Mesothelial cell of epicardium (in vitro differentiated cells): ENCODE measurements at regions not wholly inside any gene's neighbourhood (a gene's known extent, or its start where the extent isn't known, plus 50 kb on each side); places are given as distances from the start of the nearest gene placed in this dataset.

Source experiments
- DNase-seq, 2 experiments: peaks; one replicate each; pipeline ENCODE4 v3.0.0; 2021; ENCODE audit warnings: low spot score in 2 of 2; ENCODE audit not compliant: unreplicated experiment in 2 of 2
- H3K27ac Mint-ChIP-seq: 2 replicates; pipeline ENCODE4 v1.8.0; 2021; ENCODE audit warnings: mixed read lengths
- H3K27me3 Mint-ChIP-seq: 2 replicates; pipeline ENCODE4 v1.8.0; 2021; ENCODE audit warnings: low read depth, mixed read lengths
- H3K36me3 Mint-ChIP-seq: 2 replicates; pipeline ENCODE4 v1.8.0; 2021; ENCODE audit warnings: mixed read lengths
- H3K4me1 Mint-ChIP-seq: 2 replicates; pipeline ENCODE4 v1.8.0; 2021; ENCODE audit warnings: mixed read lengths
- H3K4me3 Mint-ChIP-seq: 2 replicates; pipeline ENCODE4 v1.8.0; 2021; ENCODE audit warnings: mild to moderate bottlenecking, moderate library complexity, mixed read lengths
- H3K9me3 Mint-ChIP-seq: 2 replicates; pipeline ENCODE4 v1.8.0; 2021; ENCODE audit warnings: mixed read lengths
- CTCF ChIP-seq: fragments of 200-600 bp; sonication (generic); IDR thresholded peaks from one replicate; pipeline ENCODE4 v1.5.0; 2021; ENCODE audit warnings: antibody characterized with exemption; ENCODE audit not compliant: unreplicated experiment

GRCh38 chr4:34412233-34412632 is 1832.1 kb downstream of the ARAP2 start:
- no peak for TF ChIP-seq CTCF
- Mint-ChIP-seq H3K36me3 (peaks cover 22% of the 10 kb centered on the region), H3K27ac (no peak overlapping the region), H3K27me3 (no peaks in the 10 kb centered on the region), H3K4me1 (no peaks in the 10 kb centered on the region), H3K4me3 (no peak overlapping the region), H3K9me3 (peaks cover 49% of the 10 kb centered on the region)
- DNase-seq = no peak

- H3K4me3 Mint-ChIP-seq = no peak overlapping the region
- H3K27ac Mint-ChIP-seq = no peak overlapping the region
- no peak for DNase-seq
- H3K4me1 Mint-ChIP-seq = no peaks in the 10 kb centered on the region
- peaks cover 49% of the 10 kb centered on the region for H3K9me3 Mint-ChIP-seq
- H3K36me3 Mint-ChIP-seq = peaks cover 22% of the 10 kb centered on the region
- no peak for TF ChIP-seq CTCF
- no peaks in the 10 kb centered on the region for H3K27me3 Mint-ChIP-seq
Observed at GRCh38 chr4:34412911-34413310, 1831.4 kb downstream of the ARAP2 start.

GRCh38 chr4:34417160-34417559 is 1827.2 kb downstream of the ARAP2 start:
- Mint-ChIP-seq H3K9me3 (peaks cover 13% of the 10 kb centered on the region), H3K4me1 (peaks cover 1% of the 10 kb centered on the region), H3K4me3 (no peak overlapping the region), H3K27me3 (no peaks in the 10 kb centered on the region), H3K36me3 (peaks cover 7% of the 10 kb centered on the region), H3K27ac (no peak overlapping the region)
- DNase-seq = no peak
- TF ChIP-seq CTCF = no peak

GRCh38 chr4:34419871-34420270 is 1824.4 kb downstream of the ARAP2 start:
- no peak overlapping the region for H3K27ac Mint-ChIP-seq
- H3K4me3 Mint-ChIP-seq = no peak overlapping the region
- peaks cover 14% of the 10 kb centered on the region for H3K4me1 Mint-ChIP-seq
- no peak for DNase-seq
- no peaks in the 10 kb centered on the region for H3K27me3 Mint-ChIP-seq
- H3K9me3 Mint-ChIP-seq = no peaks in the 10 kb centered on the region
- H3K36me3 Mint-ChIP-seq = no peaks in the 10 kb centered on the region
- TF ChIP-seq CTCF = no peak

GRCh38 chr4:34422472-34423175 is 1821.7 kb downstream of the ARAP2 start:
- Mint-ChIP-seq H3K4me3 (no peak overlapping the region), H3K36me3 (no peaks in the 10 kb centered on the region), H3K4me1 (peaks cover 16% of the 10 kb centered on the region), H3K27me3 (no peaks in the 10 kb centered on the region), H3K9me3 (no peaks in the 10 kb centered on the region), H3K27ac (no peak overlapping the region)
- no peak for DNase-seq
- TF ChIP-seq CTCF = no peak
